ENCODE measurements at regions not wholly inside any gene's neighbourhood (a gene's known extent, or its start where the extent isn't known, plus 50 kb on each side); places are given as distances from the start of the nearest gene placed in this dataset.
A peak's percentile ranks its signal among the peaks of the same experiment; 100 is the strongest.

- peaks cover 8% of the 10 kb centered on the region for H3K9me3 Mint-ChIP-seq (ENCODE audit: unreplicated experiment)
- H3K4me3 Mint-ChIP-seq (ENCODE audit: unreplicated experiment): no peak overlapping the region
- no peak for DNase-seq (ENCODE audit: extremely low spot score, unreplicated experiment)
- H3K36me3 Mint-ChIP-seq (ENCODE audit: unreplicated experiment): no peaks in the 10 kb centered on the region
- peaks cover 41% of the 10 kb centered on the region for H3K4me1 Mint-ChIP-seq (ENCODE audit: unreplicated experiment)
- peaks cover 16% of the 10 kb centered on the region for H3K27me3 Mint-ChIP-seq (ENCODE audit: unreplicated experiment)
- no peak overlapping the region for H3K27ac Mint-ChIP-seq (ENCODE audit: unreplicated experiment)
- no peak for TF ChIP-seq CTCF (IDR thresholded peaks at IDR 0.05)
Observed at GRCh38 chr15:62603742-62604141, 438.7 kb upstream of the C2CD4B start.

- peaks cover 6% of the 10 kb centered on the region for H3K27me3 Mint-ChIP-seq (ENCODE audit: unreplicated experiment)
- no peak for TF ChIP-seq CTCF (IDR thresholded peaks at IDR 0.05)
- no peak for DNase-seq (ENCODE audit: extremely low spot score, unreplicated experiment)
- peaks cover 8% of the 10 kb centered on the region for H3K9me3 Mint-ChIP-seq (ENCODE audit: unreplicated experiment)
- no peak overlapping the region for H3K4me3 Mint-ChIP-seq (ENCODE audit: unreplicated experiment)
- no peak overlapping the region for H3K27ac Mint-ChIP-seq (ENCODE audit: unreplicated experiment)
- peaks cover 39% of the 10 kb centered on the region for H3K4me1 Mint-ChIP-seq (ENCODE audit: unreplicated experiment)
- no peaks in the 10 kb centered on the region for H3K36me3 Mint-ChIP-seq (ENCODE audit: unreplicated experiment)
Observed at GRCh38 chr15:62605282-62605681, 437.3 kb upstream of the TPM1 start.

- Mint-ChIP-seq H3K4me3 (ENCODE audit: unreplicated experiment) (no peak overlapping the region), H3K4me1 (ENCODE audit: unreplicated experiment) (peaks cover 33% of the 10 kb centered on the region), H3K9me3 (ENCODE audit: unreplicated experiment) (no peaks in the 10 kb centered on the region), H3K27ac (ENCODE audit: unreplicated experiment) (peak overlapping the region; percentile 72), H3K36me3 (ENCODE audit: unreplicated experiment) (no peaks in the 10 kb centered on the region), H3K27me3 (ENCODE audit: unreplicated experiment) (peaks cover 6% of the 10 kb centered on the region)
- no peak for DNase-seq (ENCODE audit: extremely low spot score, unreplicated experiment)
- no peak for TF ChIP-seq CTCF (IDR thresholded peaks at IDR 0.05)
Observed at GRCh38 chr15:62606376-62607113, 436.0 kb upstream of the TPM1 start.

- peaks cover 6% of the 10 kb centered on the region for H3K27me3 Mint-ChIP-seq (ENCODE audit: unreplicated experiment)
- H3K36me3 Mint-ChIP-seq (ENCODE audit: unreplicated experiment): no peaks in the 10 kb centered on the region
- TF ChIP-seq CTCF (IDR thresholded peaks at IDR 0.05): no peak
- DNase-seq (ENCODE audit: extremely low spot score, unreplicated experiment): no peak
- H3K4me1 Mint-ChIP-seq (ENCODE audit: unreplicated experiment): peaks cover 30% of the 10 kb centered on the region
- peak overlapping the region; percentile 72 for H3K27ac Mint-ChIP-seq (ENCODE audit: unreplicated experiment)
- H3K9me3 Mint-ChIP-seq (ENCODE audit: unreplicated experiment): no peaks in the 10 kb centered on the region
- H3K4me3 Mint-ChIP-seq (ENCODE audit: unreplicated experiment): no peak overlapping the region
Observed at GRCh38 chr15:62607114-62607462, 435.5 kb upstream of the TPM1 start.

- H3K36me3 Mint-ChIP-seq (ENCODE audit: unreplicated experiment): no peaks in the 10 kb centered on the region
- H3K4me1 Mint-ChIP-seq (ENCODE audit: unreplicated experiment): peaks cover 30% of the 10 kb centered on the region
- DNase-seq (ENCODE audit: extremely low spot score, unreplicated experiment): no peak
- no peak overlapping the region for H3K27ac Mint-ChIP-seq (ENCODE audit: unreplicated experiment)
- no peaks in the 10 kb centered on the region for H3K9me3 Mint-ChIP-seq (ENCODE audit: unreplicated experiment)
- no peak overlapping the region for H3K4me3 Mint-ChIP-seq (ENCODE audit: unreplicated experiment)
- no peak for TF ChIP-seq CTCF (IDR thresholded peaks at IDR 0.05)
- H3K27me3 Mint-ChIP-seq (ENCODE audit: unreplicated experiment): peaks cover 7% of the 10 kb centered on the region
Observed at GRCh38 chr15:62607643-62608042, 434.9 kb upstream of the TPM1 start.

Measured in osteocyte (in vitro differentiated cells).